Thoracic aorta (tissue), 2 donors: ENCODE measurements at regions not wholly inside any gene's neighbourhood (a gene's known extent, or its start where the extent isn't known, plus 50 kb on each side); places are given as distances from the start of the nearest gene placed in this dataset.

Experiments used
- ATAC-seq: fragments of 150-250 bp; one replicate; pipeline ENCODE4 v1.8.0; 2017; ENCODE audit warnings: low read depth; ENCODE audit not compliant: insufficient number of reproducible peaks, low FRiP score
- DNase-seq: peaks from one replicate; pipeline ENCODE4 v3.0.0-alpha.2; 2020; ENCODE audit warnings: low spot score
- H3K27ac ChIP-seq, 2 donors: fragments of 200-600 bp; sonication (generic); 1 replicate in 1 of 2; 2 replicates in 1 of 2; pipeline ENCODE4 v1.5.1; 2016; ENCODE audit warnings: mild to moderate bottlenecking in 2 of 2, moderate library complexity in 2 of 2
- H3K27me3 ChIP-seq: fragments of 200-600 bp; sonication (generic); replicated peaks from 2 replicates; pipeline ENCODE4 v1.6.0; 2016; ENCODE audit warnings: mild to moderate bottlenecking; ENCODE audit not compliant: insufficient read depth
- H3K36me3 ChIP-seq: fragments of 200-600 bp; sonication (generic); one replicate; pipeline ENCODE4 v1.5.1; 2016
- H3K4me1 ChIP-seq, 2 donors: fragments of 200-600 bp; sonication (generic); 1 replicate in 1 of 2; 2 replicates in 1 of 2; pipeline versions ENCODE4 v1.5.1 to v1.6.0; 2016; ENCODE audit warnings: low read depth in 2 of 2, mild to moderate bottlenecking in 1 of 2; ENCODE audit not compliant: control insufficient read depth in 1 of 2
- H3K4me3 ChIP-seq: fragments of 200-600 bp; sonication (generic); 2 replicates; pipeline ENCODE4 v1.5.1; 2016; ENCODE audit warnings: mild to moderate bottlenecking
- H3K9me3 ChIP-seq: fragments of 200-600 bp; sonication (generic); 2 replicates; pipeline ENCODE4 v1.5.1; 2016
- TF ChIP-seq, protein P1 (sequence below): fragments of 200-600 bp; sonication (generic); IDR thresholded peaks from one replicate; pipeline ENCODE4 v1.5.1; 2019; ENCODE audit warnings: antibody characterized with exemption

- ATAC-seq (no peak), DNase-seq (no peak)
- H3K9me3 ChIP-seq: no peaks in the 10 kb centered on the region
- H3K4me3 ChIP-seq: no peak overlapping the region
- no peaks in the 10 kb centered on the region for H3K4me1 ChIP-seq
- TF ChIP-seq, protein P1, sequence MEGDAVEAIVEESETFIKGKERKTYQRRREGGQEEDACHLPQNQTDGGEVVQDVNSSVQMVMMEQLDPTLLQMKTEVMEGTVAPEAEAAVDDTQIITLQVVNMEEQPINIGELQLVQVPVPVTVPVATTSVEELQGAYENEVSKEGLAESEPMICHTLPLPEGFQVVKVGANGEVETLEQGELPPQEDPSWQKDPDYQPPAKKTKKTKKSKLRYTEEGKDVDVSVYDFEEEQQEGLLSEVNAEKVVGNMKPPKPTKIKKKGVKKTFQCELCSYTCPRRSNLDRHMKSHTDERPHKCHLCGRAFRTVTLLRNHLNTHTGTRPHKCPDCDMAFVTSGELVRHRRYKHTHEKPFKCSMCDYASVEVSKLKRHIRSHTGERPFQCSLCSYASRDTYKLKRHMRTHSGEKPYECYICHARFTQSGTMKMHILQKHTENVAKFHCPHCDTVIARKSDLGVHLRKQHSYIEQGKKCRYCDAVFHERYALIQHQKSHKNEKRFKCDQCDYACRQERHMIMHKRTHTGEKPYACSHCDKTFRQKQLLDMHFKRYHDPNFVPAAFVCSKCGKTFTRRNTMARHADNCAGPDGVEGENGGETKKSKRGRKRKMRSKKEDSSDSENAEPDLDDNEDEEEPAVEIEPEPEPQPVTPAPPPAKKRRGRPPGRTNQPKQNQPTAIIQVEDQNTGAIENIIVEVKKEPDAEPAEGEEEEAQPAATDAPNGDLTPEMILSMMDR: no peak
- no peaks in the 10 kb centered on the region for H3K27me3 ChIP-seq
- no peaks in the 10 kb centered on the region for H3K36me3 ChIP-seq
- no peak overlapping the region for H3K27ac ChIP-seq
These were observed 118.3 kb upstream of the NEDD4L start for GRCh38 chr18:57925706-57926105.

GRCh38 chr18:57923611-57924010 is 120.4 kb upstream of the NEDD4L start:
- no peaks in the 10 kb centered on the region for H3K4me1 ChIP-seq
- no peak for DNase-seq
- TF ChIP-seq, protein P1: no peak

GRCh38 chr18:57922885-57923284 is 119.8 kb upstream of the ATP8B1 start:
- no peaks in the 10 kb centered on the region for H3K36me3 ChIP-seq
- no peak for ATAC-seq
- H3K9me3 ChIP-seq: no peaks in the 10 kb centered on the region
- TF ChIP-seq, protein P1: no peak
- no peak overlapping the region for H3K27ac ChIP-seq
- H3K4me3 ChIP-seq: no peak overlapping the region
- DNase-seq: no peak
- no peaks in the 10 kb centered on the region for H3K27me3 ChIP-seq
- no peaks in the 10 kb centered on the region for H3K4me1 ChIP-seq

More at GRCh38 chr18:57923611-57924010, 120.4 kb upstream of the NEDD4L start:
- Histone ChIP-seq H3K27ac (no peak overlapping the region), H3K4me3 (no peak overlapping the region), H3K27me3 (no peaks in the 10 kb centered on the region), H3K9me3 (no peaks in the 10 kb centered on the region), H3K36me3 (no peaks in the 10 kb centered on the region)
- ATAC-seq: no peak

- DNase-seq: no peak
- ATAC-seq: no peak
- Histone ChIP-seq H3K27ac (no peak overlapping the region), H3K4me1 (no peaks in the 10 kb centered on the region), H3K9me3 (no peaks in the 10 kb centered on the region), H3K27me3 (no peaks in the 10 kb centered on the region), H3K36me3 (no peaks in the 10 kb centered on the region), H3K4me3 (no peak overlapping the region)
- TF ChIP-seq, protein P1: no peak
These were observed 118.6 kb upstream of the ATP8B1 start for GRCh38 chr18:57921708-57922107.

GRCh38 chr18:57920036-57920435 is 116.9 kb upstream of the ATP8B1 start:
- ATAC-seq (no peak), DNase-seq (no peak)
- H3K4me1 ChIP-seq: no peaks in the 10 kb centered on the region
- H3K36me3 ChIP-seq: no peaks in the 10 kb centered on the region
- no peak overlapping the region for H3K27ac ChIP-seq
- TF ChIP-seq, protein P1: no peak
- no peaks in the 10 kb centered on the region for H3K9me3 ChIP-seq
- no peaks in the 10 kb centered on the region for H3K27me3 ChIP-seq
- no peak overlapping the region for H3K4me3 ChIP-seq
